GM12873 (cell line): ENCODE measurements at regions not wholly inside any gene's neighbourhood (a gene's known extent, or its start where the extent isn't known, plus 50 kb on each side); places are given as distances from the start of the nearest gene placed in this dataset.

Source experiments
- TF ChIP-seq, protein P1 (sequence below): IDR thresholded peaks from 2 replicates; pipeline ENCODE4 v1.5.1; 2012; ENCODE audit warnings: low read depth, mild to moderate bottlenecking, moderate library complexity, low read length, control low read depth; ENCODE audit not compliant: insufficient read depth; ENCODE audit errors: missing control alignments

DNA sequence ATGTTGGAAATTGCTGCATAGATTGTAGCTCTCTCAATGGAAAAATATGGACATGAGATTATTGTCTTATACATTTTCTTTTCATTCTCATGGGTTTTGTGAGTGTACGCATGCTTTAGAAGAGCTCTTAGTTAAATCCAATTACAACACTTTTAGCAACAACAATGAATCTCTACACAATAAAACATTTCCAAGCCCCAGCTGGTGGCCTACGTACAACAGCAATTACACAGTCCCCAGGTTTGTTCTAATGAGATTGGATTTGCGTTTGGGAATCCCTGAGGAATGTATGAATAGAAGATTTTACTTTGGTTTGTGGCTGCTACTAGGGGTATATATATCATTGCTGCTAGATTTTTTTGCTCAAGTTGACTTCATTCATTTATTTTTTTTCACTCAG lies 98.6 kb downstream of the FHDC1 start:
- TF ChIP-seq, protein P1, sequence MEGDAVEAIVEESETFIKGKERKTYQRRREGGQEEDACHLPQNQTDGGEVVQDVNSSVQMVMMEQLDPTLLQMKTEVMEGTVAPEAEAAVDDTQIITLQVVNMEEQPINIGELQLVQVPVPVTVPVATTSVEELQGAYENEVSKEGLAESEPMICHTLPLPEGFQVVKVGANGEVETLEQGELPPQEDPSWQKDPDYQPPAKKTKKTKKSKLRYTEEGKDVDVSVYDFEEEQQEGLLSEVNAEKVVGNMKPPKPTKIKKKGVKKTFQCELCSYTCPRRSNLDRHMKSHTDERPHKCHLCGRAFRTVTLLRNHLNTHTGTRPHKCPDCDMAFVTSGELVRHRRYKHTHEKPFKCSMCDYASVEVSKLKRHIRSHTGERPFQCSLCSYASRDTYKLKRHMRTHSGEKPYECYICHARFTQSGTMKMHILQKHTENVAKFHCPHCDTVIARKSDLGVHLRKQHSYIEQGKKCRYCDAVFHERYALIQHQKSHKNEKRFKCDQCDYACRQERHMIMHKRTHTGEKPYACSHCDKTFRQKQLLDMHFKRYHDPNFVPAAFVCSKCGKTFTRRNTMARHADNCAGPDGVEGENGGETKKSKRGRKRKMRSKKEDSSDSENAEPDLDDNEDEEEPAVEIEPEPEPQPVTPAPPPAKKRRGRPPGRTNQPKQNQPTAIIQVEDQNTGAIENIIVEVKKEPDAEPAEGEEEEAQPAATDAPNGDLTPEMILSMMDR: no peak

DNA sequence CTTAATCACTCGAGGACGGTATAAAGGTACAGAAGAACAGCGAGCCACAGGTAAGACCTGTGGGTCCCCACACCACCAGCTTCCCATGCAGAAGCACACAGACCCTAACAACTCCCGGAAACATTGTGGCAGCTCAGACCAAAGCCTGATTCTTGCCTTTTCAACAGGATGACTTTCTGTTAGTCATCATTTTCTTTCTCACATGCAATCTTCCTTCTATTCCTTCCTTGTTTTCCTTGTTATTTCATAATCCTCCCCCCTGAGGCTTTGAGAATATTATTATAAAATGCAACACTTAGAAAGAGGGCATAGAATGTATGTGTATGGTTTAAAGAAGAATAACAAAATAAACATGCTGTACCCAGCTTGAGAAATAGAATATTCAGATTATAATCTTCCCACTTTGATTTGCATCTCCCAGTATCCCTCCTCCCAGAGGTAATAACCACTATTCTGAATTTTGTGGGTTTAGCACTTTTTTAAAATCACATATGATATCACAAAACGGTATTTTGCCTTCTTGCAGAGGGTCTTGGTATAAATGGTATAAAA lies 100.9 kb downstream of the FHDC1 start:
- TF ChIP-seq, protein P1: no peak

GRCh38 chr4:153038623-153039311 lies 102.6 kb downstream of the FHDC1 start:
- TF ChIP-seq, protein P1: no peak

DNA sequence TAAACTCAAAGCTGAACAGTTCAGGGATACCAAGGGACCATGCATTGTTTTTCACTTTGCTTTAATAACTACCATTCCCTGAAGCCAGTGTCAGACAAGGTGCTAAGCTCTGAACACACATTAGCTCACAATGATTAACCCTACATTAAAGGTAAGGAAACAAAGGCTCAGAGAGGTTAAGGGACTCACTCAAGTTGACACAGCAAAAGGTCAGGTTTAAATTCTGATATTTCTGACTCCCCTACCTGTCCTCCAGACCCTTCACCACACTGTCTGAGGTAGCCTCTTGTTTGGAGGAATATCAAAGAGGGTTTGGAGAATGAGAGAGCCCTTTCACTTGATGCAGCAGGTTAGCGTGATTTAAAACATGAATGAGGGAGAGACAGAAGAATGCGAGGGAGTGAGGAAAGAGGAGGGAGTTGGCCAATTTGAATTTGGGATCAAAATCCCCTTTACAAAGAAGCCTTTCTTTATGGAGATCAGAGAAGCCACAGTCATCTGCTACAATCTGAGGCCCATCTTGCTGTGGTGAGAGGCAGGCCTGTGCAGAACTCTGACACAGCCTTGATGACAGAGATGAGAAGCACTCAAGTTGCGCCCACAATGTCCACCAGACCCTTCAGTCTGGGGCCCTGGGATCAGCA lies 103.5 kb downstream of the FHDC1 start:
- TF ChIP-seq, protein P1: no peak

DNA sequence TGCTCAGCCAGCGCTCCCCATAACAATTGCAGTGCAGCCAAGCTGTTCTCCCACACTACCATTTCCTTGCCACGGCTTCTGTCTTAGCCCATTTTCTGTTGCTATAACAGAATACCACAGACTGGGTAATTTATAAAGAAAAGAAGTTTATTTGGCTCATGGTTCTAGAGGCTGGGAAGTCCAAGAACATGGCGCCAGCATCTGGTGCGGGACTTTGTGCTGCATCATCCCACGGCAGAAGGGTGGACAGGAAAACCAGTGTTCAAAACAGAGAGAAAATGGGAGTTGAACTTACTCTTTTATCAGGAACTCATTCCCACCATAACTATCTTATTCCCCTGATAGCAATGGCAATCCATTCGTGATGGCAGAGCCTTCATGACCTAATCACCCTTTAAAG lies 104.6 kb downstream of the FHDC1 start:
- TF ChIP-seq, protein P1: no peak

- TF ChIP-seq, protein P1: no peak
Measured at GRCh38 chr4:153044036-153044435, 107.9 kb downstream of the FHDC1 start.

GRCh38 chr4:153045111-153045982 lies 109.2 kb downstream of the FHDC1 start:
- TF ChIP-seq, protein P1: no peak
